ENCODE measurements at regions not wholly inside any gene's neighbourhood (a gene's known extent, or its start where the extent isn't known, plus 50 kb on each side); places are given as distances from the start of the nearest gene placed in this dataset.

DNA sequence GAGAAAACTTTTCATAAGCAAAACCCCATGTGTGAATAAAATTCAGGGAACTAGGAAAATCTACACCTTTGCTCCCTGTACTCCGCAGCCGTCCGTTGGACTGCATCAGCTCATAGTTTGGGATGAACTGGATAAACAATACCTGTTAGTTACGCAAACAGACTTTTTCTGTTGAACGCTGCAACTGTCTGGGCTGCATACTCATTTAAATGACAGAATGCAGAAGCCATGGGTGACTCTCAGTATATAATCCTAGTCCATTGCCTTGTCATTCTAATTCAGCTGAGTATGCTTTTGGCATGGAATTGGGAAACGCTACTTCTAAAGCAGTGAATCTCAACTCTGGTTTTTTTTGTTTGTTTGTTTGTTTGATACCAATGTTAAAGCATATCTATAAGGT is 151.6 kb downstream of the SLITRK1 start:
- TF ChIP-seq, protein P1, sequence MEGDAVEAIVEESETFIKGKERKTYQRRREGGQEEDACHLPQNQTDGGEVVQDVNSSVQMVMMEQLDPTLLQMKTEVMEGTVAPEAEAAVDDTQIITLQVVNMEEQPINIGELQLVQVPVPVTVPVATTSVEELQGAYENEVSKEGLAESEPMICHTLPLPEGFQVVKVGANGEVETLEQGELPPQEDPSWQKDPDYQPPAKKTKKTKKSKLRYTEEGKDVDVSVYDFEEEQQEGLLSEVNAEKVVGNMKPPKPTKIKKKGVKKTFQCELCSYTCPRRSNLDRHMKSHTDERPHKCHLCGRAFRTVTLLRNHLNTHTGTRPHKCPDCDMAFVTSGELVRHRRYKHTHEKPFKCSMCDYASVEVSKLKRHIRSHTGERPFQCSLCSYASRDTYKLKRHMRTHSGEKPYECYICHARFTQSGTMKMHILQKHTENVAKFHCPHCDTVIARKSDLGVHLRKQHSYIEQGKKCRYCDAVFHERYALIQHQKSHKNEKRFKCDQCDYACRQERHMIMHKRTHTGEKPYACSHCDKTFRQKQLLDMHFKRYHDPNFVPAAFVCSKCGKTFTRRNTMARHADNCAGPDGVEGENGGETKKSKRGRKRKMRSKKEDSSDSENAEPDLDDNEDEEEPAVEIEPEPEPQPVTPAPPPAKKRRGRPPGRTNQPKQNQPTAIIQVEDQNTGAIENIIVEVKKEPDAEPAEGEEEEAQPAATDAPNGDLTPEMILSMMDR (IDR thresholded peaks at IDR 0.05), result no peak
- no peaks in the 10 kb centered on the region for H3K9me3 ChIP-seq
- H3K36me3 ChIP-seq, result no peaks in the 10 kb centered on the region
- no peaks in the 10 kb centered on the region for H3K27me3 ChIP-seq
- H3K4me1 ChIP-seq, result no peaks in the 10 kb centered on the region
- DNase-seq (ENCODE audit: low spot score), result no peak
- no peak overlapping the region for H3K27ac ChIP-seq
- no peak overlapping the region for H3K4me3 ChIP-seq

DNA sequence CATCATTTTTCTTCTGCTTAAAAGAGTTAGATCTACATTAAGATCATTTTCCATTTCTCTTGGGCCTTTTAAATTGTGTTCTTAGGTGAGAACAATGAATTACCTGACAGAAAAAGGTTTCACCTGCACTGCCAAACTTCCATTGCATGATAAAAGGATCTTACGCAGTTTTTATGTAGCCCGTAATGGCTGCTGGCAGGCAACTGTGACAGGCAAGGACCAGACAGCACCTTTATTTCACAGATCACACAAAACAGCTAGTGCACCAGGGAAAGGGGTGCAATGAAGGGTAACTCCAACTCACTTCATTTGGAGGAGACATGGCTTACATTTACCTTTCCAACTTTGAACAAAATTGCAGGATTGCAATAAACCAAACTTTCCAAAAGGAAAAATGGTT is 159.8 kb downstream of the SLITRK1 start:
- Histone ChIP-seq H3K36me3 (no peaks in the 10 kb centered on the region), H3K27ac (no peak overlapping the region), H3K4me3 (no peak overlapping the region), H3K27me3 (no peaks in the 10 kb centered on the region), H3K9me3 (no peaks in the 10 kb centered on the region), H3K4me1 (no peaks in the 10 kb centered on the region)
- DNase-seq (ENCODE audit: low spot score), result no peak
- TF ChIP-seq, protein P1 (IDR thresholded peaks at IDR 0.05), result no peak

DNA sequence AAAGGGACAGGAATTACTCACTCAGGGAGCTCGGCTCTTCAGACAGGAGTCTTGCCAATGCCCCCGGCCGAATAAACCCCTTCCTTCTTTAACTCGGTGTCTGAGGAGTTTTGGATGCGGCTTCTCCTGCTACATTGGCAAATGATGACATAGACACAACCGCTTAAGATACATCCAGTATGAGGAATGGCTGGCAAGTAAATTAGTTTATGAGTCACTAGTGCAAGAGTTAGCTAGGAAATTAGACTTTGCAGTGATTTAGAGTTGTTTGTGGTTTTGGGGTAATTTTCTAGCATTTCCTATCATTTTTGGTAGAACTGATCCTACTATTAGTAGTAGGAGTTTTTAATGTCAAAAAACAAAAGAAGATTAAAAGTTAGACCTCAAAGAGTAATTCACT is 166.2 kb downstream of the SLITRK1 start:
- no peak for DNase-seq (ENCODE audit: low spot score)
- Histone ChIP-seq H3K4me1 (no peaks in the 10 kb centered on the region), H3K27ac (no peak overlapping the region), H3K9me3 (no peaks in the 10 kb centered on the region), H3K27me3 (no peaks in the 10 kb centered on the region), H3K4me3 (no peak overlapping the region), H3K36me3 (no peaks in the 10 kb centered on the region)
- TF ChIP-seq, protein P1 (IDR thresholded peaks at IDR 0.05), result no peak

DNA sequence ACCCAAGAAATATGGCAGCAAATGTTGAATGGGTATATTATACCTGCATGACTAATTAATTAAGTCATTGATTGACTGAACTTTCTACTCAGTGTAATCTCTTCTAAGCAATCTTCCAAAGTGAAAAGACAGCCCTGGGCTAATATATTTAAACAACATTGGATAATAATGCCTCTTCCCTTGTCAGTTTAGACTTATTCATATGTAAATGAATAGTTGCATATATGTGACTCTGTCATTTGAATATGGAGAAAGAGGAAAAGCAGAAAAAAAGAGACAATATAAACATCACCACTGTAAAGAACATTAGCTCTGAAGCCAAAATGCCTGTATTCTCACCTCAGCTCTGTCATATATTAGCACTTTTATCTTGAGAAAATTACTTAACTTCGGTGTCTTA is 168.0 kb downstream of the SLITRK1 start:
- H3K27ac ChIP-seq, result no peak overlapping the region
- no peak overlapping the region for H3K4me3 ChIP-seq

DNA sequence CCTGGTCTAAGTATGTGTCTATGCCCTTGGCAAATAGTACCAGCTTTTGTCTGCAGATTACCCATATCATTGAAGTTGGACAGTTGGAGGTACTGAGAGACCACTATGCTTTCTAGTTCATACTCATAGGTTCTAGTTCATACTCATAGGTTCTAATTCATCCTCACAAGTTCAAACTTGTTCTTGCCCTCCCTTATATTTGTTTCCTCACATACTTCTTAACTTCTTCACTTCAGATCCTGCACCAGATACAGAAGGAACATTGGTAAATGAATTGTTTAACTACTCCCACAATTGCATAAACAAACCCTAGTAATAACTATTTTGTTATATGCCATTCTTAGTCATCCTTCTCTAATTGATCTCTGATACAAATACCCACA is 172.2 kb downstream of the SLITRK1 start:
- H3K4me3 ChIP-seq, result no peak overlapping the region
- H3K27ac ChIP-seq, result no peak overlapping the region
- H3K36me3 ChIP-seq, result no peaks in the 10 kb centered on the region
- H3K27me3 ChIP-seq, result no peaks in the 10 kb centered on the region
- no peaks in the 10 kb centered on the region for H3K9me3 ChIP-seq
- TF ChIP-seq, protein P1 (IDR thresholded peaks at IDR 0.05), result no peak
- no peak for DNase-seq (ENCODE audit: low spot score)
- H3K4me1 ChIP-seq, result no peaks in the 10 kb centered on the region

More for the DNA sequence above, 168.0 kb downstream of the SLITRK1 start:
- no peaks in the 10 kb centered on the region for H3K9me3 ChIP-seq
- H3K27me3 ChIP-seq, result no peaks in the 10 kb centered on the region
- no peak for DNase-seq (ENCODE audit: low spot score)
- H3K36me3 ChIP-seq, result no peaks in the 10 kb centered on the region
- H3K4me1 ChIP-seq, result no peaks in the 10 kb centered on the region
- TF ChIP-seq, protein P1 (IDR thresholded peaks at IDR 0.05), result no peak

DNA sequence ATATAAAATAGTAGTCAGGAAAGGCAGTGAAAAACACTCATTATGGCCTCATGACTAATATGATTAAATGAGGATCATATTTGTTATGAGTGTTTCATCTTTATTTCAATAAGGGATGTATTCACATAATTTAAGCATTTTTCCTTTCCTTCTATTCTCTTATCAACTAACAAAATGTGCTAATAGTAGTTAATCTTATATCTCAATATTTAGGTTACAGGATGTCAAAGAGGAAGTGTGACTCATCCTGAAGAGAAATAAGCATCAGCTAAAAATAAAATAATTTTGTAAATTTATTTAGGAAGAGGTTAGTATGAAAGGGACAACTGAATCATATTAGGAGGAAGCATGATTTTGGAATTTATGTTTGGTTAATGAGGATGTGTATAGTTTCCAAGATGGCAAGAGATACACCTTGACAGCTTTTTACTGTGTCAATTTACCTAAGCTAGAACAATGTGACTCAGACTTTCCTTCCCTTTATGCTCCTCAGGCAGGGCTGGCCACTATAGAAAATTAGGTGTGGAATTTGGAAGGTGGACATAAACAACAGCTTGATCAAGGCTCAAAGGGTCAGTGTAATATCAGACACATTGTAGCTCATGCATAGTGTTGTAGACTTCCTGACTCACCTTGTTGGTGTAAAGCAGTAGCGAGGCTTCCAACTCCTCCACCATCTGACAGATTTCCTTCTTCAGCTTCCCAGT is 172.7 kb downstream of the SLITRK1 start:
- H3K27ac ChIP-seq, result no peak overlapping the region
- TF ChIP-seq, protein P1 (IDR thresholded peaks at IDR 0.05), result no peak
- H3K4me3 ChIP-seq, result no peak overlapping the region
- H3K36me3 ChIP-seq, result no peaks in the 10 kb centered on the region
- no peaks in the 10 kb centered on the region for H3K27me3 ChIP-seq
- DNase-seq (ENCODE audit: low spot score), result no peak
- H3K9me3 ChIP-seq, result no peaks in the 10 kb centered on the region
- H3K4me1 ChIP-seq, result no peaks in the 10 kb centered on the region
